HCT116 (cell line): ENCODE measurements at regions not wholly inside any gene's neighbourhood (a gene's known extent, or its start where the extent isn't known, plus 50 kb on each side); places are given as distances from the start of the nearest gene placed in this dataset.

ENCODE experiments used
- YY1 ChIP-seq: IDR thresholded peaks from 2 replicates; pipeline ENCODE4 v1.6.1; 2011; ENCODE audit warnings: low read length, low read depth, moderate library complexity, mild to moderate bottlenecking; ENCODE audit not compliant: insufficient replicate concordance; ENCODE audit errors: extremely low read depth
- TF ChIP-seq, protein P1 (sequence below): IDR thresholded peaks from 2 replicates; pipeline ENCODE4 v1.6.1; 2012
- TF ChIP-seq, protein P2 (sequence below), 3 experiments: fragments of 200-600 bp in 1 of 3; sonication (generic) in 1 of 3; IDR thresholded peaks in 2 of 3; conservative IDR thresholded peaks in 1 of 3; 2 replicates each; pipeline ENCODE4 v1.5.1; 2012 to 2017; ENCODE audit warnings: low read depth in 2 of 3, low read length in 2 of 3, antibody characterized with exemption in 1 of 3, borderline replicate concordance in 1 of 3, control low read depth in 1 of 3, mild to moderate bottlenecking in 1 of 3, mixed read lengths in 1 of 3, mixed run types in 1 of 3, moderate library complexity in 1 of 3; ENCODE audit not compliant: insufficient read depth in 1 of 3

DNA sequence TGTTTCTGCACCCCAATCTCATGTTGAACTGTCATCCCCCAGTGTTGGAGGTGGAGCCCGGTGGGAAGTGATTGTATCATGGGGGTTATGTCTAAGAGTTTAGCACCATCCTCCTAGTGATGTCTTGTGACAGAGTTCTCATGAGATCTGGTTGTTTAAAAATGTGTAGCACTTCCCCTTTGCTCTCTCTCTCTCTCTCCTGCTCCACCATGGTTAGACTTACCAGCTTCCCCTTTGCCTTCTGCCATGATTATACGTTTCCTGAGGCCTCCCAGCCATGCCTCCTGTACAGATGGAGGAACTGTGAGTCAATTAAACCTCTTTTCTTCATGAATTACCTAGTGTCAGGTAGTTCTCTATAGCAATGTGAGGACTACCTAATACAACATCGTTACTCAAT lies 396.9 kb upstream of the LRATD1 start:
- TF ChIP-seq, protein P1, sequence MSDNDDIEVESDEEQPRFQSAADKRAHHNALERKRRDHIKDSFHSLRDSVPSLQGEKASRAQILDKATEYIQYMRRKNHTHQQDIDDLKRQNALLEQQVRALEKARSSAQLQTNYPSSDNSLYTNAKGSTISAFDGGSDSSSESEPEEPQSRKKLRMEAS = no peak
- TF ChIP-seq, protein P2, sequence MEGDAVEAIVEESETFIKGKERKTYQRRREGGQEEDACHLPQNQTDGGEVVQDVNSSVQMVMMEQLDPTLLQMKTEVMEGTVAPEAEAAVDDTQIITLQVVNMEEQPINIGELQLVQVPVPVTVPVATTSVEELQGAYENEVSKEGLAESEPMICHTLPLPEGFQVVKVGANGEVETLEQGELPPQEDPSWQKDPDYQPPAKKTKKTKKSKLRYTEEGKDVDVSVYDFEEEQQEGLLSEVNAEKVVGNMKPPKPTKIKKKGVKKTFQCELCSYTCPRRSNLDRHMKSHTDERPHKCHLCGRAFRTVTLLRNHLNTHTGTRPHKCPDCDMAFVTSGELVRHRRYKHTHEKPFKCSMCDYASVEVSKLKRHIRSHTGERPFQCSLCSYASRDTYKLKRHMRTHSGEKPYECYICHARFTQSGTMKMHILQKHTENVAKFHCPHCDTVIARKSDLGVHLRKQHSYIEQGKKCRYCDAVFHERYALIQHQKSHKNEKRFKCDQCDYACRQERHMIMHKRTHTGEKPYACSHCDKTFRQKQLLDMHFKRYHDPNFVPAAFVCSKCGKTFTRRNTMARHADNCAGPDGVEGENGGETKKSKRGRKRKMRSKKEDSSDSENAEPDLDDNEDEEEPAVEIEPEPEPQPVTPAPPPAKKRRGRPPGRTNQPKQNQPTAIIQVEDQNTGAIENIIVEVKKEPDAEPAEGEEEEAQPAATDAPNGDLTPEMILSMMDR (IDR thresholded peaks at IDR 0.05 in 2 of 3, conservative IDR thresholded peaks at IDR 0.05 in 1 of 3; ENCODE audit: borderline replicate concordance in 1 of 3, insufficient read depth in 1 of 3, low read depth in 2 of 3, low read length in 2 of 3) = no peak
- no peak for TF ChIP-seq YY1
